ENCODE measurements at regions not wholly inside any gene's neighbourhood (a gene's known extent, or its start where the extent isn't known, plus 50 kb on each side); places are given as distances from the start of the nearest gene placed in this dataset.

- TF ChIP-seq POLR2AphosphoS5 (IDR thresholded peaks at IDR 0.05) (no peak), CTCF (IDR thresholded peaks at IDR 0.05) (no peak), POLR2A (IDR thresholded peaks at IDR 0.05) (no peak)
Measured at GRCh38 chr18:45236676-45237075, 378.6 kb upstream of the SLC14A2 start.
